Activated naive CD4-positive, alpha-beta T cell treated with anti-CD3 and anti-CD28 coated beads, Interleukin-2, amount 10 ng/mL, durations not matched to agents 7 days and 5 days (primary cell): ENCODE measurements at regions not wholly inside any gene's neighbourhood (a gene's known extent, or its start where the extent isn't known, plus 50 kb on each side); places are given as distances from the start of the nearest gene placed in this dataset.
A peak's percentile ranks its signal among the peaks of the same experiment; 100 is the strongest.

Source experiments
- CTCF ChIA-PET: fragments of 350-600 bp; sonication (Branson Sonifier 250); formaldehyde crosslinking; loops from one replicate; lab custom pipeline; 2021; ENCODE audit warnings: antibody characterized with exemption; lab: Charles Lee
- DNase-seq: peaks from one replicate; pipeline ENCODE4 v3.0.0-alpha.2; 2020
- H3K27ac Mint-ChIP-seq: one replicate; pipeline ENCODE4 v1.8.0; 2021; ENCODE audit warnings: mild to moderate bottlenecking, moderate library complexity, mixed read lengths
- H3K27me3 Mint-ChIP-seq: one replicate; pipeline ENCODE4 v1.8.0; 2021; ENCODE audit warnings: mild to moderate bottlenecking, mixed read lengths
- H3K36me3 Mint-ChIP-seq: one replicate; pipeline ENCODE4 v1.8.0; 2021; ENCODE audit warnings: mixed read lengths
- H3K4me1 Mint-ChIP-seq: one replicate; pipeline ENCODE4 v1.8.0; 2021; ENCODE audit warnings: mixed read lengths
- H3K4me3 Mint-ChIP-seq: one replicate; pipeline ENCODE4 v1.8.0; 2021; ENCODE audit warnings: mild to moderate bottlenecking, moderate library complexity, mixed read lengths
- H3K9me3 Mint-ChIP-seq: one replicate; pipeline ENCODE4 v1.8.0; 2021; ENCODE audit warnings: mixed read lengths

DNA sequence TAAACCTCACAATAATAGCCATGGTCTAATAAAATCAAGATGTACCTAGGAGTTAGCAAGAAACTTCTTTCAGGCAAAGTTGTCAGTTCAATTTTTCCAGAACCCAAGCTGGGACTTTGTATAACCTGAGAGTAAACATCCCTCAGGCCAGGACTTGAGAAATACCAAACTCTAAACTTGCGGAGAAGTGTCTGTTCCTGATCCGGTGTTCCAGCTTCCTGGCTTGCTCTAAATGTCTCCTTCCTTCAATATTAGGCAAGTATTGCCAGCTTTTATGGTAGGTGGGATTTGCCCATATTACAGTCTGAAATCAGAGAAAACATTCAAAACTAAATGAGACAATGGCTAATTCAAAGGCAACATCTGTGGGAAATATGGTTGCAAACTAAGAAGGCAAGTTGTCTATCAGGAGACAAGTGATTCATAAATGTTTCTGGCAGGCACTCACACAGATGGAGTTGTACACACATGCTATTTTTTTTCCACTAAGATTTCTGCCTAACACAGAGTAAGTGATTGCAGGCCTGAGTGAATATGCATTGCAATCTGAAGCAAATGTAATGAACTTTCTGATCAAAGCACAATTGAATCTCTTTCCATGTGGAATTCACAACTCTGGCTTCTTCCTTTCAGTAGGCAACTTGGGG, 88.3 kb upstream of the COL8A1 start:
- Mint-ChIP-seq H3K27me3 (no peaks in the 10 kb centered on the region), H3K27ac (no peak overlapping the region), H3K36me3 (no peaks in the 10 kb centered on the region), H3K4me3 (no peak overlapping the region), H3K4me1 (peaks cover 4% of the 10 kb centered on the region), H3K9me3 (no peaks in the 10 kb centered on the region)
- no peak for DNase-seq
- CTCF ChIA-PET: interaction anchor here (0.6 kb wide), 1 partner anchor 733 kb away, joined by 3 read pairs; no protein-coding TSS in a partner anchor

DNA sequence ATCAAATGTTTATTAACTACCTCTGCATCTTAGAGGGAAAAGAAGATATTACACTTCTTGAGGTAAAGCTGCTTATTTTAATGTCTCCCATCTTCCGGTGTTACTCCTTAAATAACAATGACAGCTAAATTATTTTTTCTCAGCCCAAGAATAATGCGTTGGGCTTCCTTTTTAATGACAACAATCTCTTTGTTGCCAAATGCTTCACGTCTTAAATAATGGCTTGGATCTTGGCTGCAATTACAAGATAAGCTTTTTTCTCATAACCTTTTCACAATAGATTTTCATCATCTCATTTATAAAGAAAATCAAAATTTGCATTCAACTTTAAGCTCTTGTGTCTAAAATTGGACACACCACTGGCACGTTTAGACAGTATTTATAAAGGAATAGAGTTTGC, 89.2 kb upstream of the COL8A1 start:
- peaks cover 4% of the 10 kb centered on the region for H3K4me1 Mint-ChIP-seq
- H3K4me3 Mint-ChIP-seq: no peak overlapping the region
- CTCF ChIA-PET: no interaction called here
- DNase-seq: no peak
- no peaks in the 10 kb centered on the region for H3K36me3 Mint-ChIP-seq
- no peaks in the 10 kb centered on the region for H3K27me3 Mint-ChIP-seq
- no peaks in the 10 kb centered on the region for H3K9me3 Mint-ChIP-seq
- H3K27ac Mint-ChIP-seq: no peak overlapping the region

DNA sequence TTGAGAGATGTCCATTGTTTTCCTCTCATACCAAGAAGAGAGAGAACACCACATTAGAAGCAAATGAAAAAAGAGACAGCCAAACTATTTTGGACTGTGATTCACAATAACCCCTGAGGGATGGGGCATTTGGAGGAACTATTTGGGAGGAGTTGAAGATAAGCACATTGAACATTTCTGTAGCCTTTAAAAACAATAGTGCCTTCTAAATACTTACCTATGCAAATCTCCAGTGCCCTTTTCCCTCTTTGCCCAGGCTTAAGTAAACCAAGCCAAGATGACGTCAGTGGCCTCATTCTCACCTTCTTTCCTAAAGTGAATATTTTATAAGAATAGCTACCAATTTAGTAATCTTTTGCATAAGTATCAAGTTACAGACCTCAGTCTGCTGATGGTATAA, 89.7 kb upstream of the COL8A1 start:
- H3K27me3 Mint-ChIP-seq: no peaks in the 10 kb centered on the region
- H3K36me3 Mint-ChIP-seq: no peaks in the 10 kb centered on the region
- H3K9me3 Mint-ChIP-seq: no peaks in the 10 kb centered on the region
- CTCF ChIA-PET: interaction anchor here (0.6 kb wide), 1 partner anchor 31 kb away, joined by 4 read pairs; no protein-coding TSS in a partner anchor
- H3K4me3 Mint-ChIP-seq: no peak overlapping the region
- H3K27ac Mint-ChIP-seq: no peak overlapping the region
- H3K4me1 Mint-ChIP-seq: peaks cover 4% of the 10 kb centered on the region
- DNase-seq: no peak

DNA sequence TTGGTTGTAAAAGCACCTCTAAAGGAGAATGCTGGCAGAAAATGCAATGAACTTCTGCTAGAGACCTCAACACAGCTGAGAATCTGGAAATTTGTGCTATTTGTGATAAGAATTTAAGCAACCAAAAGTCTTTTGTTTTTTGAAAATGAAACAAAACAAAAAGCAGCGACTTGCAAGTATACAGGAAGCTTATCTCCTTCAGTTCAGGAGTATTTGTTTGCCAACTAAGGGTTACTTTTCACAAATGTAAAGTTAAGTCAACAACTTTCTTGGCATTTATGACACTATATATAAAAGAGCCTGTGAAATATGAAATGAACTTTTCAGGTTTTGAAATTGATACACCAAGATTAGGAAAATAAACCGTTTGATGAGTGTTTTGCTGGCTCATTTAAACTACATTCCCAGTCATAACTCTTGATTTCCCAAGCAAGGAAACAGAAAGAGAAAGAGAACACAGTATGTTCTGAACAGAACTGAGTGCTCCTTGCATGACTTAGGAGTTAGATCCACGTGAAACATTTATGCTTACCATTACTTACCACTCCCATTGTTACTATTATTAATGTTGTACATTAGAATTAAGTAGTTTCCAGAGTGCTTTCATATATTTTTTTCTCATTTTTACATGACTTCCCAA, 92.3 kb upstream of the COL8A1 start:
- Mint-ChIP-seq H3K36me3 (no peaks in the 10 kb centered on the region), H3K9me3 (no peaks in the 10 kb centered on the region), H3K4me3 (no peak overlapping the region), H3K27me3 (no peaks in the 10 kb centered on the region), H3K4me1 (peaks cover 15% of the 10 kb centered on the region), H3K27ac (no peak overlapping the region)
- DNase-seq: no peak
- CTCF ChIA-PET: interaction anchor here (1.0 kb wide), 1 partner anchor 99 kb away, joined by 3 read pairs; no protein-coding TSS in a partner anchor

DNA sequence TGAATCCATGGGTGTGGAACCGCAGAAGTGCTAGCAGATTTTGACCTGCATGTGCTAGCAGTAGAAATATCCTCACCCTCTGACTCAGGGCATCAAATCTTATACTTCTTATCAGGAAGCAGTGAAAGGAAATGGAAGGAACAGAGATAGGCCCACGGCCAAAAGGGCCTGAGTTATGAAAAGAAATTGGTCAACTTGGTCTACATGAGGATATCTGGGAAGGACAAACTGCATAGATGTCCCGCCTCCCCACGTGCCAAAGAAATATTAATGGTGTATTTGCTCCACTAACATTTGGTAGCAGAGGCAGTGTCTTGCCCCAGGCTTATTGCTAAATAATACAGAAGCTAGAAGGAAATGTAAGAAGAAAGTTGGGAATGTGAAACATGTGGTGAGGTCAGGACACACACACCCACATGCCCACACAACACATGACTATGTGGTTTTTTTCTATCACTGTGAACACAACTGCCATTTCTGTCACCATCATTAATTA, 93.6 kb upstream of the COL8A1 start:
- DNase-seq: no peak
- no peaks in the 10 kb centered on the region for H3K27me3 Mint-ChIP-seq
- no peaks in the 10 kb centered on the region for H3K9me3 Mint-ChIP-seq
- peaks cover 15% of the 10 kb centered on the region for H3K4me1 Mint-ChIP-seq
- H3K36me3 Mint-ChIP-seq: no peaks in the 10 kb centered on the region
- H3K4me3 Mint-ChIP-seq: no peak overlapping the region
- CTCF ChIA-PET: no interaction called here
- H3K27ac Mint-ChIP-seq: no peak overlapping the region

DNA sequence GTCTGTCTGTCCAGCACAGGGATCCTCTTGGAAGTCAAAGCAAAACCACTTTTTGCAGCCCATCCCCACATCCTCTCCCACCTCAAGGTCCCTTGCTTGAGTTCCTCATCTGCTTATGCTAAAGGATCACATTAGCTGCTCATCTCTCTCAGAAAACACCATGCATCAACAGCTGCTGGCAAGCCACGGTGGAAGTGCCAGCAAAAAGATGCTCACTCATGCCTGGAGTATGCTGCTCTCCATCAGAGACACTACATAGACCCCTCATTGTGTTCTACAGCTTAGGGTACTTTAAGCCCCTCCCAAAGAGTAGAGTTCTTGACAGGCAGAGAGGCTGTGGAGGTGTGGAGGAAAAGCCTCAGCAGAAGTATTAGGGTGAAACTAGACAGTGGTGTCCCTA, 94.6 kb upstream of the COL8A1 start:
- Mint-ChIP-seq H3K4me1 (peaks cover 15% of the 10 kb centered on the region), H3K36me3 (no peaks in the 10 kb centered on the region), H3K27me3 (no peaks in the 10 kb centered on the region), H3K27ac (no peak overlapping the region), H3K4me3 (no peak overlapping the region), H3K9me3 (no peaks in the 10 kb centered on the region)
- CTCF ChIA-PET: no interaction called here
- no peak for DNase-seq

DNA sequence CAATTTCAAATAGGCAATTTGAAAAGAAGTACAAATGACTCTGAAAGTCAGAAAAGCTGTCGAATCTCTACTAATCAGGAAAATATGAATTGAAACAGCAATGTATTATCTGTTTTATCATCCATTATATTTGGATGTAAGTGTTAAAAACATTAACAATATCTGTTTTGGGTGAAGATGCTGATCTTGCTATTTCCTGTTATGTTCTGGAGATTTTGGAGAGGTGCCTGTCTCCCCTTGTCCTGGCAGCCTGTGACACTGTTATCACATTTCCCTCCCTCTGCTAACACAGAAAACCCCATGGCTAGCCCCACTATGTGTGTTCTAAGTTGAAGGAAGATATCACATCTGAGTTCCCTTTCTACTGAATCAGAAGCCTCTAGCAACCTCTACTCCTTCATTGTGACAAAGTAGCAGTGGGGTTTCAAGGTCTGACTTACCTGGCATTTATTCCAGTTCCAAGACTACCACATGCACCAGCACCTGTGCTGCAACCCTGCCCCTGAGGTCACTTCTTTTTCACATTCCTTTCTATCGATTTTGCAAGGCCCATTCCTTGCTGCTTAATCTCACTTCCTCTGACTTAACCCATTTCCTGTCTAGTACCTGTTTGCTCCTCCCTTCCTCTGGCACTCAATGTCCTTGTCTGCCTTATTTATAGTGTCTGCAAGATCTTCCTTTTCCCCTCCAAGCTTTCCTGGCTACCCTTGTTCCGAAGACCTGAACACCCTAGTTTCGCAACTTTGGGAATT, 95.5 kb upstream of the COL8A1 start:
- CTCF ChIA-PET: no interaction called here
- H3K27me3 Mint-ChIP-seq: no peaks in the 10 kb centered on the region
- no peaks in the 10 kb centered on the region for H3K36me3 Mint-ChIP-seq
- H3K9me3 Mint-ChIP-seq: no peaks in the 10 kb centered on the region
- peaks cover 15% of the 10 kb centered on the region for H3K4me1 Mint-ChIP-seq
- no peak overlapping the region for H3K4me3 Mint-ChIP-seq
- DNase-seq: no peak
- H3K27ac Mint-ChIP-seq: no peak overlapping the region

DNA sequence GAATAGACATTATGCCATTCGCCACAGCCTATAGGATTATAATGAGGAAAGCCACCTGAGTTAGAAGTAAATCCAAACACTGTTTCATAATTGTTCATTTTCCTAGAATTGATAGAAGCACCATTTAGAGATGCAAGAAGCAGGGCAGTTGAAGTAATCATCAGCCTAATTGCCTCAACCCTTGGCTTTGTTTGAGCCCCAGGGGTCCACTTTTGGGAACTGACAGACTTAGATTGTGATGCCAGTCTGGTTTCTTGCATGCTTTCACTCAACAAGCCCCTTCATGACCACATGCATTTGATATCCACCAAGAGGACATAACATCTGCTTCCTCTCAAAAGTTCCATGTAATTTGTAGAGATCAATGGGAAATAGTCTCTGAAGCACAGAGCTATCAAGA, 97.2 kb upstream of the COL8A1 start:
- Mint-ChIP-seq H3K9me3 (no peaks in the 10 kb centered on the region), H3K4me3 (no peak overlapping the region), H3K4me1 (peaks cover 15% of the 10 kb centered on the region), H3K27ac (no peak overlapping the region), H3K36me3 (no peaks in the 10 kb centered on the region), H3K27me3 (no peaks in the 10 kb centered on the region)
- CTCF ChIA-PET: no interaction called here
- no peak for DNase-seq

DNA sequence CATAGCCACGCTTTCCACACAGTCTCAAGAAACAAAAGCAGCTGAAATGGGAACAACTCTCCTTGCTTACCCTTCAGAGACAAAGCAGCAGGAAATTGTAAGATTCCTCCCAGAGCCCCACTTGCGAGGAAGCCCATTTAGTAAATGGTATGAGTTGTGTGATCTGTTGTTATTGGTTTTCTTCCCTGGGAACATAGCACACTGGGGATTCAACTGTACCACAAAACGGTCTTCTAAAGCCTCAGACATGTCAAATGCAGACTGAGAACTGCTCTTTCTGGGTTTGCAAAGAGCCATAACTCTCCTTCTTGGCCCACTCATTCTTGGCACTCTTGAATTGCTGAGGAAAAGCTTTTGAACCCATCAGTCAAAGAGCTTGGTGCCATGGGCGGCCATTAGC, 101.0 kb upstream of the COL8A1 start:
- Mint-ChIP-seq H3K9me3 (no peaks in the 10 kb centered on the region), H3K4me1 (peaks cover under 1% of the 10 kb centered on the region), H3K4me3 (no peak overlapping the region), H3K27me3 (no peaks in the 10 kb centered on the region), H3K36me3 (no peaks in the 10 kb centered on the region), H3K27ac (no peak overlapping the region)
- CTCF ChIA-PET: no interaction called here
- DNase-seq: no peak

DNA sequence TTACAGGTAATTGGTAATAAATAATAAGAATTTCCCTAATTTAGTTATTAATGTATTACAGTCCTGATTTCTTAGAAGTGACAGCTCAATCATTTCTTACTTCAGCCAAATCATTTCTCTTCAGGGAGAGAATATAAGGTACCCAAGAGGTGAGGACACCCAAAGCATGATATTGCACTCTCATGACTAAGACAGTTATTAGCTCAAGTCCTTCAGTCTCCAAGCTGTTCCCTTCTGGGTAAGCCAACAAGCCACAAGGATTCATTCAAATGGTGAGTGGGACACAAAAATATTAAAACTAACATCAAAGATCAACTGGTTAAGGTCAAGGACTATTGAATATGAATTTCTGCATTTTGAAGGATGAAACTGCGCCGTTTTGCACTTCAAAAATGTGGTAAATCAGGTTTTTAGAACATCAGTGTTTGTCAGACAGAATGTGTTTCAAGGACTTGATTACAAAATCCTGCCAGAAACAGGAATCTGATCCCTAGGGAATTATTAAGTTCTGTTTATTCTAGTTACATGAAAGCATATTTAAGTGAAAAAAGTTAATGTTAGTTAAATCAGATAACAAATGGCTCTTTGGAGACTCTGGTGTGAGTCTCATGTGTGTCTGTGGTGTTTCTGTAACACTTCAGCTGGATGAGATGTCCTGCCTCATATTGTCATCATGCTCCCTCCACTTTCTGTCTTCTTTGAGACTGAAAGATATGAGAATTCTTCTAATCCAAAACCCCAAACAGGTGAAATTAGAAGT, 101.7 kb upstream of the COL8A1 start:
- no peak for DNase-seq

DNA sequence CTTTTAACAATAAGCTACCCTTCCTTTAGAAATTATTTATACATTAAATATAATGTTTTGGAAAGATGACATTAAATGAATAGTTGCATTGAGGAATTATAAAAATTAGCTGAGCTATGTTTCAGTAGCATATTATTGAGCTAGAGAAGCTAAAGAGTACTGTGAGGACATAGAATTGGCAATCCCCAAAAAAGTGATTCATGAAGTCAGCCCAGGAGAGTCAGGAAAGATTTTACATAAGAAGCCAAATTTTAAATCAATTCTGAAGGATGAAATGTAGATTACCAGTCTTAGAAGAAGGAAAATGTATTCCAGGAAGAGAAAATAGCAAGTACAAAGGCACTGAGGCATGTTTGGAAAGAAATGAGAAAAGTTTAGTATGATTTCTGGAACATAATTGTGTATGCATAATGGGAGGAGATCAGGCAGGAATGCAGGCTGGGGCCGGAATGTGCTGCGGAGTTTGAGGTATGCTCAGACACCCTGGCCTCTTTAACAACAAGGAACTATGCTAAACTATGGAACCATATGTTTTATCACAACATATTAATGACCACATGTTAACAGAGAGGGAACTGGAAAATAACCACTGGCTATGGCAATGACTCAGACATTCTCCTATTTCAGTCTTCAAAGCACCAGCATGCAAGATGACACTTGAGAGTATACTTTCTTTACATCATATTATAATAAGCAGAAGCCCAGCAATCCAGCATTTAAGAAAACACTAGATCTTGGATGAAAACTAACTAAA, 103.3 kb upstream of the COL8A1 start:
- Mint-ChIP-seq H3K27me3 (no peaks in the 10 kb centered on the region), H3K27ac (no peak overlapping the region), H3K4me1 (no peaks in the 10 kb centered on the region), H3K36me3 (no peaks in the 10 kb centered on the region), H3K4me3 (no peak overlapping the region), H3K9me3 (no peaks in the 10 kb centered on the region)
- no peak for DNase-seq
- CTCF ChIA-PET: interaction anchor here (1.2 kb wide), 1 partner anchor 13 kb away, joined by 4 read pairs; no protein-coding TSS in a partner anchor

More for the DNA sequence above, 101.7 kb upstream of the COL8A1 start:
- no peaks in the 10 kb centered on the region for H3K4me1 Mint-ChIP-seq
- H3K27ac Mint-ChIP-seq: no peak overlapping the region
- CTCF ChIA-PET: no interaction called here
- no peaks in the 10 kb centered on the region for H3K9me3 Mint-ChIP-seq
- H3K27me3 Mint-ChIP-seq: no peaks in the 10 kb centered on the region
- H3K4me3 Mint-ChIP-seq: no peak overlapping the region
- no peaks in the 10 kb centered on the region for H3K36me3 Mint-ChIP-seq

DNA sequence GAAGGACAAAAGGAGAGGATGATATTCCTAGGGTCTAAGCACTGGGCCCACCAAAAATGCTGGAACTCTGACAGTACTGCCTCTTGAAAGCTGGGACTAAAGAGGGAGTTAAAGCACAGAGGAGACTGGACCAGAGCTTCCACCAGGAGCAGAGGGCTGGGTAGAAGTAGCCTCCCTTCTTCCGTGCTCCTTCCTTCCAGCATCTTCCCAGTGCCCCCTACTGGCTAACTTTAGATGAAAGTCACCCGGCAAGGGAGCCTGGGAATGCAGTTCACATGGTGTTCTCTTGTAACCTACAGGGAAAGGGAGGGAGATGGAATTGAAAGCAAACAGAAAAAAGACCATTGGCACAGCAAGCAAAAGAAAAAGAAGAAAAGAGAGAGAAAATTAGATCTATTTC, 106.1 kb upstream of the COL8A1 start:
- peak; percentile 20 for DNase-seq
- Mint-ChIP-seq H3K36me3 (no peaks in the 10 kb centered on the region), H3K4me3 (no peak overlapping the region), H3K9me3 (no peaks in the 10 kb centered on the region), H3K27ac (no peak overlapping the region), H3K27me3 (no peaks in the 10 kb centered on the region), H3K4me1 (no peaks in the 10 kb centered on the region)
- CTCF ChIA-PET: interaction anchor here (0.9 kb wide), 1 partner anchor 29 kb away, joined by 3 read pairs; no protein-coding TSS in a partner anchor

DNA sequence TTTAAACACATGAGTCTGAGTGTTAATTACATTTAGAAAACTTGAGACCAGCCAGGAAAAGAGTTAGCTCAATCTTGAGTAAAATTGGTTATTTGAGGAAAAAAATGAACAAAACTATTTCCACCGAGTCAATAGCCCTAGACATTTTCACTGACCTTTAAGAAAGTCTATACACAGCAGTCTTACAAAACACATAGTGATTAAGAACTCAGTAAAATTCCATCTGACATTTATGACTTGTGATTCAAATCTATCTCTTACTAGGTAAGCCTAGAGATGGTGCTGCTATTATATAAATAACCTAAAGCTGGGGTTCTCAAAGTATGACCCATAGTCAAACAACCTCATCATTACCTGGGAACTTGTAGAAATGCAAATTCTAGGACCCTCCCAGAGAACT, 109.1 kb upstream of the COL8A1 start:
- DNase-seq: no peak
- H3K27ac Mint-ChIP-seq: no peak overlapping the region
- H3K4me3 Mint-ChIP-seq: no peak overlapping the region

More for the DNA sequence above, 109.1 kb upstream of the COL8A1 start:
- no peaks in the 10 kb centered on the region for H3K36me3 Mint-ChIP-seq
- CTCF ChIA-PET: interaction anchor here (0.6 kb wide), 1 partner anchor 185 kb away, joined by 3 read pairs; no protein-coding TSS in a partner anchor
- no peaks in the 10 kb centered on the region for H3K4me1 Mint-ChIP-seq
- H3K9me3 Mint-ChIP-seq: no peaks in the 10 kb centered on the region
- no peaks in the 10 kb centered on the region for H3K27me3 Mint-ChIP-seq
